HepG2 (cell line): ENCODE measurements at regions not wholly inside any gene's neighbourhood (a gene's known extent, or its start where the extent isn't known, plus 50 kb on each side); places are given as distances from the start of the nearest gene placed in this dataset.

ENCODE experiments used
- AGO1 ChIP-seq: fragments of 200-400 bp; formaldehyde crosslinking; IDR thresholded peaks from 2 replicates; pipeline ENCODE4 v1.6.1; 2017; ENCODE audit warnings: mild to moderate bottlenecking, low read depth, low read length, moderate library complexity; ENCODE audit not compliant: poor library complexity, severe bottlenecking
- CTCF ChIP-seq: sonication (generic); formaldehyde crosslinking; IDR thresholded peaks from 2 replicates; pipeline ENCODE4 v1.5.0; 2020; ENCODE audit warnings: mild to moderate bottlenecking, missing genetic modification reagents, moderate library complexity
- DMTF1 ChIP-seq: sonication (generic); formaldehyde crosslinking; IDR thresholded peaks from 2 replicates; pipeline ENCODE4 v1.4.0; 2020; ENCODE audit warnings: mild to moderate bottlenecking, missing genetic modification reagents
- FUBP1 ChIP-seq: sonication (generic); formaldehyde crosslinking; IDR thresholded peaks from 2 replicates; pipeline ENCODE4 v1.5.1; 2020; ENCODE audit warnings: missing genetic modification reagents, mild to moderate bottlenecking, borderline replicate concordance
- KDM3A ChIP-seq: IDR thresholded peaks from 2 replicates; pipeline ENCODE4 v1.6.1; 2018; ENCODE audit warnings: low read depth, missing compliant biosample characterization
- ZFP62 ChIP-seq: sonication (generic); formaldehyde crosslinking; IDR thresholded peaks from 2 replicates; pipeline ENCODE4 v1.4.0; 2020; ENCODE audit warnings: missing genetic modification reagents
- ZNF33B ChIP-seq: sonication (generic); formaldehyde crosslinking; IDR thresholded peaks from 2 replicates; pipeline ENCODE4 v1.5.1; 2020; ENCODE audit warnings: mild to moderate bottlenecking, missing genetic modification reagents
- ZNF792 ChIP-seq: IDR thresholded peaks from 2 replicates; pipeline ENCODE4 v1.6.1; 2016
- TF ChIP-seq, protein P1 (sequence below): sonication (generic); formaldehyde crosslinking; IDR thresholded peaks from 2 replicates; pipeline ENCODE4 v1.5.1; 2020; ENCODE audit warnings: missing genetic modification reagents, mild to moderate bottlenecking, borderline replicate concordance
- TF ChIP-seq, protein P2 (sequence below): IDR thresholded peaks from 2 replicates; pipeline ENCODE4 v1.6.1; 2016; ENCODE audit warnings: low read depth

DNA sequence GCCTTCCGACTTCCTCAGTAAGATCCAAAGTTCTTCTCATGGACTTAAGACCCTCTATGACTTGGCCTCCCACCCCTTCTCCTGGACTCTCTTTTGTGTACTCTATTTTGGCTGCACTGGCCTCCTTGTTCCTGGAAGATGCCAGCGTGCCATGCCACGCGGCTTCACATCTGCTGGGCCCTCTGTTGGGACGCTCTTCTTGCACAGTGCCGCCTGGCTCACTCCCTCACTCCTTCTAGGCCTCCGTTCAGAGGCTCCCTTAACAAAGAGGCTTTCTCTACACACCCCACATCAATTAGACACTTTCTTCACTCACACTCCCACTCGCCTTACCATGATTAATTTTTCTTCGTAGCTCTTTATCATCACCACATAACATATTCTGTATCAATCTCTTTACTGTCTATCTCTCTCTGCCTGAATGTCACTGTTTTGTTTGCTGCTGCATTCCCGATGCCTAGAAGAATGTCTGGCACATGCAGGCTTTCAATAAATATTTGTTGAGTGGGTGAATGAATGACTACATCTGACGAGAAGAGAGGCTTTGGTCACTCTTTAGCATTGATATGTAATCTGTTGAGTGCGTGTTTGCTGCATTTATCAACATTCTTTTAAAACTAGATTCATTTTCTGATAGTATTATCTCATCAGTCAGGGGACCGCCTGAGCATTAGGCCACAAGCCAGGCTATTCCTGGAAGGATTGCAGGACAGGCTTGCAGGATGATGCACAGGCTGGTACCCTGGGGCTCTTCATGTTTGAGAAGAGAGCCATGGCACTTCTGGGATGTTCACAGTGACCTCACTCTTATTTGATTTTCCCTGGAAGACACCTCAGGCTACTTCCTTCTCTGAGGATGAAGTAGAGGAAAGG is 60.6 kb upstream of the AMPD3 start:
- TF ChIP-seq FUBP1, result no peak
- TF ChIP-seq KDM3A (CRISPR knock-in tag), result no peak
- TF ChIP-seq AGO1, result no peak
- no peak for TF ChIP-seq ZNF792 (CRISPR knock-in tag)
- TF ChIP-seq CTCF (CRISPR knock-in tag), result no peak
- no peak for TF ChIP-seq ZNF33B (CRISPR knock-in tag)
- TF ChIP-seq, protein P1, sequence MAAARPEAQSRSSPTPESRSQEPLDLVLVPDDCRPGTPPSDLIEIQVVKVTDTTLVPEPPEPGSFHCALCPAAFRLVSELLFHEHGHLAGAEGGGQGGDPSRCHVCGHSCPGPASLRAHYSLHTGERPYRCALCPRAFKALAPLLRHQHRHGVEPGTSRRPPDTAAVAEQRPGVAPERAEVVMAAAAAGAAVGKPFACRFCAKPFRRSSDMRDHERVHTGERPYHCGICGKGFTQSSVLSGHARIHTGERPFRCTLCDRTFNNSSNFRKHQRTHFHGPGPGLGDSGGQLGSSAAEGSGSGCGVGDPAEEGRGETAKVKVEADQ, result no peak
- TF ChIP-seq ZFP62 (CRISPR knock-in tag), result no peak
- TF ChIP-seq, protein P2, sequence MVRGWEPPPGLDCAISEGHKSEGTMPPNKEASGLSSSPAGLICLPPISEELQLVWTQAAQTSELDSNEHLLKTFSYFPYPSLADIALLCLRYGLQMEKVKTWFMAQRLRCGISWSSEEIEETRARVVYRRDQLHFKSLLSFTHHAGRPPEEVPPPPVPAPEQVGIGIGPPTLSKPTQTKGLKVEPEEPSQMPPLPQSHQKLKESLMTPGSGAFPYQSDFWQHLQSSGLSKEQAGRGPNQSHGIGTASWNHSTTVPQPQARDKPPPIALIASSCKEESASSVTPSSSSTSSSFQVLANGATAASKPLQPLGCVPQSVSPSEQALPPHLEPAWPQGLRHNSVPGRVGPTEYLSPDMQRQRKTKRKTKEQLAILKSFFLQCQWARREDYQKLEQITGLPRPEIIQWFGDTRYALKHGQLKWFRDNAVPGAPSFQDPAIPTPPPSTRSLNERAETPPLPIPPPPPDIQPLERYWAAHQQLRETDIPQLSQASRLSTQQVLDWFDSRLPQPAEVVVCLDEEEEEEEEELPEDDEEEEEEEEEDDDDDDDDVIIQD (CRISPR knock-in tag), result no peak
- no peak for TF ChIP-seq DMTF1 (CRISPR knock-in tag)
